SK-N-DZ (cell line): ENCODE measurements at regions not wholly inside any gene's neighbourhood (a gene's known extent, or its start where the extent isn't known, plus 50 kb on each side); places are given as distances from the start of the nearest gene placed in this dataset.

Experiments used
- DNase-seq: peaks from one replicate; pipeline ENCODE4 v3.0.0-alpha.2; 2015; ENCODE audit warnings: low spot score

DNA sequence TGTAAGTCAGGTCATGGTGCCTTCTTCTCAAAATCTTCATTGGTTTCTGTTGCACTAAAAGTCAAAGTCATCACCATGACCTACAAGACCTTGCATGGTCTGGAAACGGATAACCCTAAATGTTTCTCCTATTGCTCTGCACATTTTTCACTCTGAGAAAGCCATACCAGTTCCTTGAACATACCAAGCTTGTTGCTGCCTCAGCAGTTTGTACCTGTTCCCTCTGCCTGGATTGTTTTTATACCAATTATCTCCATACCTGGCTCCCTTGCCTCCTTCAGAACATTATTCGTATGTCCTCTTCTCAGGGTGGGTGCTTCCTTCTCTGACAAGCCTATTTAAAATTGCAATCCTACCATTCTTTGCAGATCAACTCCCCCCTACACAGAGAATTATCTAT lies 498.4 kb downstream of the DSC3 start:
- DNase-seq: no peak

DNA sequence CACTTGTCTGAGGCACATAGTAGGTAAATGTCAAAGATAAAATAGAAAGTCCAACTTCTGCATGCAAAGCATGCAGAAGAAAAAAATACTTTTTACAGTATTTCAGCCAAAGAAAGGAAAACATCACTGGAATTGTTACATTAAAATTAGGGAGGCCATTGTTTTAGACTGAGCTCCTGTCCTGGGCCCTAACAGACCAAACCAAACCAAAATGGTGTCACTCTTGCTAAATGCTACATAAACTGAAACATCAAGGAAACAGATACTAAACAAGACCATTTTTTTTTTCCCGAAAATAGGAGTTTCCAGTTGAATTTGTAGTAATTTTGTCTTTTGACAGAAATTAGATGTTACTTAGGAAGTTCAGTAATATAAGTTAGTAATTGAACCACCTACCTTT lies 508.8 kb downstream of the DSC3 start:
- no peak for DNase-seq

DNA sequence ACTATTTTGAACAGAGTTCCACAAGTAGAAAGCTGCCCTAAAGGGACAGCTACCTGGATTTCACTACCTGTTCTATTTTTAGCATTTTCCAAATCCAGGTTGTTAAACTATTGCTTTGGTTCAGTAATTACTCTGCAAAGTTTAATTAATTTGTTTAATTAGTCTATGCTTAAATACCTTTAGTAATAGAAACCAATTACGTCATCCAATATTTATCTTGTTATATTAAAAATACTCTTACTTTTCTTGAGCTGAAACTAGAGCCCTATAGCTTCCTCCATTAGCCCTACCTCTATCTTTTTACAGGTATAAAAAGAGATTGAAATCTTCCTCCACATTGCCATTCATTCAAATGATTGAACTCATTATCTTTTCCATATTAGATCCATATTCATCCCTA lies 514.6 kb downstream of the DSC3 start:
- DNase-seq: no peak

DNA sequence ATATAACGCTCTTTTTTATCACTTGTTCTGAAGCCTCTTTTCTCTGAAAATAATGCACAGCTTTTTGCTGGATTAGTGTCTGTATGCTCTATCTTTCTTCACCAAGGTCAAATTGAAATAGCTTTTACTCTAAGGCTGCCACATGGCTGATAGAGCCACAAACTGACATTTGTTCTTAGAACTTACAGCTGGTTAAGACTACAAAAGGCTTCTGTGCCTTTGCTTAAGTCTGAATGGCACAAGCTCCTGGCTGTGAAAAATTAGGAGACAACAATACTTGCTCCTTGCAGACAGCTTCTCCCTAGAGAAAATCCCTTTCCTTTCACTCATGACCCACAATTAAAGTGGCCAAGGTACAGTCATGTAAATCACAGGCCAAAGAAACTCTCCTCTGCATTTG lies 515.3 kb downstream of the DSC3 start:
- no peak for DNase-seq

DNA sequence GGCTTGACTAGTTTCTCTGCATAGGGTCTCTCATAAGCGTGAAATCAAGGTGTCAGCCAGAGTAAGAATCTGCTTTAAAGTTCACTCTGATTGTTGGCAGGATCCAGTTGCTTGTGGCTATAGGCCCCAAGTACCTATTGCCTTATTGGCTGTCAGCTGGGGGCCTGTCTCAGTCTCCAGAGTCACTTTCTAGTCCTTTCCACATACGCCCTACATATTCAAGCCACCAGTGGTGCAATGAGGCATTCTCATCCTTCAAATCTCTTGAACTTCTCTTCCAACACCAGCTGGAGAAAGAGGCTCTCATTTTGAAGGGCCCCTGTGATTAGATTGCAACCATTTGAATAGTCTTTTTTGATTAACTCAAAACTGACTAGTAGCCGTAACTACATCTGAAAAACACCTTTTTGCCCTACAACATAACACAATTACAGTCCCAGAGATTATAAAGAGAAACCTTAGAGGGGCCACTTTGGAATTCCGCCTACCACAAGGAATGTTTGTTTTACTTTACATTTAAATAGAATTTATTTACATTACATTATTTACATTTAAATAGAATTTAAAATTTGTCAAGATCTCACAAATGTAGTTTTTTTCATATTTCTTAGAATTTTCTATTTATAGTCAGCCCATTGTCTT lies 520.1 kb downstream of the DSC3 start:
- DNase-seq: no peak

DNA sequence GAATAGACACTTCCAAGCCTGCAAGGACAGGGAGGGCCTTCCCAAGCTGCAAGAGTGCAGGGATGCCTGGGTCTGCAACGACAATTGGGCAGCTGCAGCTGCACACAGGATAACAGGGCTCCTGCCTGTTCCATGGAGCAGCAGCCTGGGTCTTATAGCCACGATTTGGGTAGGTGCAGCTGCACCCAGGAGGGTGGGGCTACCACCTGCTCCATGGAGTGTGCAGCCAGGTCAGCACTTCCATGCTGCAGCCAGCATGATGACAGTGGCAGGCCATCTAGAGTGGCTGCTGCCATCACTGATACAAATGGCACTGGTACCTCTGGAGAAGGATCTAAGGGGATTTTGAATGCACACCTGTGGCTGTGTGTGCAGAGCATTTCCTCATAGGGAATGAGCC lies 528.5 kb downstream of the DSC3 start:
- no peak for DNase-seq

DNA sequence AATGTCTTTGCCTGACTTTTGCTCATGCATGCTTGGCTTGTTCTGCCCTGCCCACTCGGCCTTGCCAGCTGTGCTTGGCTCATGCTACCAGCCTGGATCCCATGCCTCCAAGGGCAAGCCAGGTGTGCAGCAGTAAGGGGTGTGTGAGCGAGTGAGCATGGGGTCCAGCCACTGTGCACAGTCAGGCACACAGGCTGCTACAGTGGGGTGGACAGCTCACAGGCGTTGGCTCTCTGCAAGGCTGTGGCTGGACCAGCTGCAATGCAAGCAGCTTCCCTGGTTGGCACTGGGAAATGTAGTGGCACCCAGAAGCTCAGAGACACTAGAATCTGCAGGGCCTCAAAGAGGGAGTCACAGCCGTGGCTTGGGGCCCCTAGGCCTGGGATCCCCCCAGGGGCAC lies 529.7 kb downstream of the DSC3 start:
- DNase-seq: no peak

DNA sequence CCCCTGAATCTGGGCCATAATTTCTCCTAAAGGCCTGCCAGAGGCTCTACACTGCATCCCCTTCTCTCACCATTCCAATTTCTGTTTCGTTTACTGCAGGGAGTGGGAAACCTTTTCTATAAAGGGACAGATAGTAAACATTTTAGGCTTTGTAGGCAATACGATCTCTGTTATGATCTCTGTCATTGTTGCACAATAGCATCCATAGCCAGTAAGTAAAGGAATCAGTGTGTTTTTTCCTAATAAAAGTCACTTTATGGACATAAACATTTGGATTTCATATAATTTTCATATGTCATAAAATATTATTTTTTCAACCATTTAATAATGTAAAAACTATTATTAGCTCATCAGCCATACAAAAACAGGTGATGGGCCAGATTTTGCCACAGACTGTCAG lies 531.7 kb downstream of the DSC3 start:
- no peak for DNase-seq

DNA sequence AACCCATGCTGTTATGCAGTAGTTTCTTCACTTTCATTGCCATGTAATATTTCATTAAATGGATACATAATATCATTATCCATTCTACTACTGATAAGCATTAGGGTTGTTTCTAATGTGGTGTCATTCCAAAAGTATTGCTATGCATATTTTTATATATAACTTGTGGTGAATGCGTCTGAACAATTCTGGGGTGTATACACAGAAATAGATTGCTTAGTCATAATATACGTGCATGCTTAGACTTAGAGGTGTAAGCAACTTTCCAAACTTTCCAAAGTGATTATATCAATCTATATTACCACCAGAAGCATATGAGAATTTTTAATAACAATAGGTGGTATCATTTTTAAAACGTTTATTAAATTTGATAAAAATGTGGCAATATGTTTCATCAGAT lies 540.9 kb downstream of the DSC3 start:
- DNase-seq: no peak

DNA sequence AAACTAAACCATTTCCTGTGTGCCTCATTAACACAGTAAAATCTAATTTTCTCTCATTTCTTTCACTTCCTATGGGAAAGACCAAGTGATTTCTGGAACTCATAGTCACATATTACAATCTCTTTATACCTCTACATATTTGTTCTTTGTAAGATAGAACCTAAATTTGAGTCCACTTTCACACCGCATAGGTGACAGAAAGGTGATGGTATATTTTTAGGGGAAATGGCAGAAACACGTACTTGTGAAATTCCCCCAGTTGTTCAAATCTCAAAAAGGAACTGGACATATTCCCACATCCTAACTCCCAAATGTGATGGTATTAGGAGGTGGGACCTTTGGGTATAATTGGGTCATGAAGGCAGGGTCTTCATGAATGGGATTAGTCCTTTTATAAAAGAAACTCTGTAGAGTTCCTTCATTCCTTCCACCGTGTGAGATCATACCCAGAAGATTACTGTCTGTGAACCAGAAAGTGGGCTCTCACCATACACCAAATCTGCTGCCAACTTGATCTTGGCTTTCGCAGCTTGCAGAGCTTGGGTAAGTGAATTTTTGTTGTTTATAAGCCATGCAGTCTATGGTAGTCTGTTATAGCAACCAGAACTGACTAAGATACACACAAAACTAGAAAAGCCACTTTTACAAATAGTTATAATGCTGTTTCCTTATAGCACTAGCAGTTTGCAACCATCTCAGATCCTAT lies 542.1 kb downstream of the DSC3 start:
- DNase-seq: no peak

DNA sequence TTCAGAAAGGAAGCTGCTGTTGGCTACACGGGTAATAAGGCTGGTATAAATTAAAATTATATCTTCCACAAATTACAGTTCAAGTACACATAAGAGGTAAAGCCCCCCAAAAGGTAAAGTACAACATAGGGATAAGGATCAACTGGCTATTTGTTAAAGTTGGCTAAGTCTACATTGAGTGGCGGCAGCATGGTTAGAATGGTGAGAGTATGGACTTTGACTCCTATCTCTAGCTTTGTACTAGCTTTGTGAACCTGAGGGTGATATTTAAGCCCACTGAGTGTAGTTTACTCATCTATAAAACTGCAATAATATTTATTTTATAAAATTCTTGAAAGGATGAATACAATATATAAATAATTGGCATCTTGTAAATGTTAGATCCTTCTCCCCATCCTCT lies 542.8 kb downstream of the DSC3 start:
- DNase-seq: no peak

DNA sequence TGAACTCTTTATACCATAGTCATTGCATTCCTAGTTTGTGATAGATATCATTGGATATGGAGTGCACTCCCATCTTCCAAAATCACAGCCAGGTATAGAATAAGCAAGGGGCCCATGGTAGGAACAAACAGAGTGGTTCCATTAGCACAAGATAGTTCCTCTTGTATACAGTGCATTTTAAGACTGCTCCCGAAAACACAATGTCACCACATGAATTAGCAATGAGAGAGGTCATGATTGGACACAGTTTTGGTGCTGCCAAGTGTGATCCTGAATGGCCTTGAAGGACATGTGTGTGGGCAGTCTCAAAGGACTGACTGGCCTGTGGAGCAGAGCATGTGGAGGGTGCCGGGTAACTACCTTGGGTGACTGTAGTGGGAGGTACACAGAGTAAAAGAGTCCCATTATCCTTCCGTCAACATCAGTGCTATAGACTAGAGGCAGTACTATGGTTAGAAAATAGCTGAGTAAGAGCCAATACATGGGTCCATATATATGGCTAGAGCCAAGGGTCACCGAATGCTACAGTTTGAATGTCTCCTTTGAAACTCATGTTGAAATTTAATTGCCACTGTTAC lies 549.9 kb downstream of the DSC3 start:
- DNase-seq: no peak

DNA sequence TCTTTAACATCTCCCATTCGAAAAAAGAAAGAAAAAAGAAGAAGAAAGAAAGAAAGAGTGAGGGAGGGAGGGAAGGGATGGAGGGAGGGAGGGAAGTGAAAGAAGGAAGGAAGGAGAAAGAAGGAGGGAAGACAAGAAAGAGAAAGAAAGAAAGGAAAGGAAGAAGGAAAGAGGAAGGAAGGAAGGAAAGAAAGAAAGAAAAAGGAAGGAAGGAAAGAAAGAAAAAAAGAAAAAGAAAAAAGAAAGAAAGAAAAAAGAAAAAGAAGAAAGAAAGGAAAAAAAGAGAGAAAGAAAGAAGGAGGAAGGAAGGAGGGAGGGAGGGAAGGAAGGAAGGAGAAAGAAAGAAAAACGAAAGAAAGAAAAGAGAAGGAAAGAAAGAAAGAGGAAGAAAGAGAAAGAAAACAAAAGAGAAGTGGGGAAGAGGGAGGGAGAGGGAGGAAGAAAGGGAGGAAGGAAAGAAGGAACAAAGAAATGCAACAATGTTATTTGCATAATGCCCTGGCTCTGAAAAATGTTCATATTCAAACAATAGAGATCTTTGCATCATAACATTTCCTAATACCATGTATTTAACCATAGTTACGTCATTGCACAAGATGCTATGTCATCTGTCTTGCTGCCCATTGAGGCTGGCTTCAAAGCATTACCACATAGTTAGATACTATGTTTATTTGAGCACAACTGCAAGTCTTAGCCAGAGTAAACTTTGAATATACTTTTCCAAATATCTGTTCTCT lies 550.6 kb downstream of the DSC3 start:
- DNase-seq: no peak

DNA sequence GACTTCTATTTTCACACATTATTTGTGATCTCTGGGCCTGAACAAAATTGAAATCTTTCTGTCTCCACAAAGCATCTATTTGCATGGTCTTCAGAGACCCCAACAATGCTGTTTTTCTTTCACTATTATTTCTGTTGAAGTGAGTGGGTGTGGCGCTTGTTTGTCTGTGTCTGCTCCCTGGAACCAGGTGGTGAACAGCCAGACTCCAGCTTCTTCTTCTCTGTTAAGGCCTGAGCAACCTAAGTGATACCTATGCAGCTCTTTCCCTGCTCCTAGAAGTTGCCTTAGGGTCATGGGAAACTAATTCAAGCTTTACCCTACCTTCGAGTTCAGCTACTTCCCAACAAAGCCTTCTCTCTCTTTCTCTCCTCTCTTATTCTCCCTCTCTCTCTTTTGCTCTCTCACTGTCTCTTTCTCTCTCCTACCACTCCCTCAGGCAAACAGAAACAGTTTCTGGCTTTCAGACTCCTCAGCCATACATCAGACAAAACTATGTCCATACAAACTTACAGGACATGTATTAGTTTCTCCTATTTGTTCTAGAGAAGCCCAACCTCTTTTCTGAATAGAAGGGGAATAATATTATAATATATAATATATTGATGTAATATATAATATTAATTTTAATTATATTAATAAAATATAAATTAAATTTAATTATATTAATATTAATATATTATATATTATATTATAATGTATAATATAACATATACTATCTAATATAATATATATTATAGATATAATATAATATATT lies 552.5 kb downstream of the DSC3 start:
- no peak for DNase-seq

DNA sequence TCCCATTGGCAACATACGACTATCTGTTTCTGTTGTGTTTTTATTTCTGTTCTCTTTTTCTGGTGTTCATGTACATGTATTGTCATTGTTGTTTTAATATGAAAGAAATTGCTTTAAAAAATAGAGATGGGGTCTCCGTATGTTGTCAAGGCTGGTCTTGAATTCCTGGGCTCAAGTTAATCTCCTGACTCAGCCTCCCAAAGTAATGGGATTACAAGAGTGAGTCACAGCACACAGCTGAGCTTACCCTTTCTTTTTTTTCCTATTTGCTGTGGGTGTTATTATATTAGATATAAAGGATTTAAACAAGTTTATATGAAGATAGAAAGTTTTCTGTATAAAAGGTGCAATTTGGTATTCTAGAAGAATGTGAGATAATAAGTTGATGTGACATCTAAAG lies 554.6 kb downstream of the DSC3 start:
- DNase-seq: no peak

DNA sequence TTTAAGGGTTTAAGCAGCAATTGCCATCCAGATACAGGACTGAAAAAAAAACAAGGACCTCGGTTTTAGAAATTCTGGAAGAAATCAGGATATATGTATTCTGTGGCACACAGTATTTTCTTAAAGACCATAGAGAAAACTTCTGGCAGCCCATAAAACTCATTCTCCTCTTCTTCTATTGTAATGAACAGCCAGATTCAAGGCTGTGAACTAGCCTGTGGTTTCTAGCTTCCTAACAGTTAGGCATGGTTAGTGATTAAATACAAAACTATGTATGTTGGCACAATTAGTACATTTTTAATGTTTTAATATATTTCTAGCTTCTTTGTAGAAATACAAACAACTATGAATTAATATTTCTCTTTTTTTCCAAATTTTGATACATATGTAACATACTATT lies 555.7 kb downstream of the DSC3 start:
- no peak for DNase-seq

DNA sequence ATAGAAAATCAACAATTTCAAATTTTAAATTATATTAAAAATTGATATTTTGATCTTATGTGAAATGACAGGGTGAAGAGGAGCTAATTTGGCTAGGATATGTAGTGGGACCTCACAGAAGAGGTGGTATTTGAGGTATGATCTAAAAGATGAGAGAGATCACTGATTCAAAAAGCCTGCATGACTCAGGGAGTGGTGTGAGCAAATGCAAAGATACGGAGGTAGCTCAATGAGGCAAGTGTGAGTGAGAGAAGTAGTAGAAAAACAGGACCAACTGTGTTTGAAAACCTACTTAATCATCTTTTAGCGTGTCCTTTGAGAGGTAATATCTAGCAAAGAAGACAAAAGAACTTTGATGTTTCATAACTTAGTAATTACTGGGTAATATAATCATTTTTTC lies 557.5 kb downstream of the DSC3 start:
- DNase-seq: no peak

DNA sequence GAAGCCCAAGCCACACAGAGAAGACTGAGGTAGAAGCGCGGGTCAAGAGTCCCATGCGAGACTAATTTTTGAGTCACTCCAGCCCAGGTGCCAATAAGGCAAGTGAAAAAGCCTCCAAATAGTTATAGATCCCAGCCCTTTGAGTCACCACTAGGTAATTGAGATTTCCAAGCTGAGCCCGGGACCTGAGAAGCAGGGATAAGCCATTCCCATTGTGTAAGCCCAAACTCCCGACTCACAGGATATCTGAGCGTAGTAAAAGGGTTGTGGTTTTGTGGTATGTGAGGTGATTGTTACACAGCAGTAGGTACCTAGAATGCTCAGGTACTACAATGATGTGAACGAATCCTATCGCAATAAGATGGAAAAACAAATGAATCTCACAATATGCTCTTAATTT lies 560.7 kb downstream of the DSC3 start:
- no peak for DNase-seq

DNA sequence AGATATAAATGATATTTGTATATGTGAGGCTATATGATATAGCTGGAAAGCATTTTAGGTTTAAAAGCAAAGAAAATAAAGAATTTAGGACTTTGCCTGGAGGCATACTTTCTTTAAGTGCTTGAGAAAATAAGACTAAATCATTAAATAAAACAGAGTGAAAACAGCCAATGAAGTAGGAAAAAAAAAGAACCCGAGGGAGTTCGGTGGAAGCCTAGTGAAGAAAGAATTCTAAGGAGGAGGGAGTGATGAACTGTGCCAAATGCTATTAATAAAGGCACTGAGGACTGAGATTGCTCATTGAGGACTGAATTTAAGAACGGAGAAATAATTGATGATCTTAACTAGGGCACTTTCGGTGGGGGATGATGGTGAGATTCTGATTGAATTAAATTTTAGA lies 573.5 kb downstream of the DSC3 start:
- DNase-seq: no peak

DNA sequence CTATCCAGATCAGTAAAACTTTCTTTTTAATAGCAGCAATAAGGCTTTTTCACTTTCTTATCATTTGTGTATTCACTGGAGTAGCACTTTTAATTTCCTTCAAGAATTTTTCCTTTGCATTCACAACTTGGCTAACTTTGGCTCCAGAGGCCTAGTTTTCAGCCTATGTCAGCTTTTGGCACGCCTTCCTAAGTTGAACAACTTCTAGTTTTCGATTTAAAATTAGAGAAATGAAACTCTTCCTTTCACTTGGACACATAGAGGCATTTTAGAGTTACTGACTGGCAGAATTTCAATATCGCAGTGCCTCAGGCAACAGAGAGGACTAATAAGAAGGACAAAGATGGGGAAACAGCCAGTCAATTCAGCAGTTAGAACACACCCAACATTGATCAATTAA lies 577.4 kb downstream of the DSC3 start:
- no peak for DNase-seq

DNA sequence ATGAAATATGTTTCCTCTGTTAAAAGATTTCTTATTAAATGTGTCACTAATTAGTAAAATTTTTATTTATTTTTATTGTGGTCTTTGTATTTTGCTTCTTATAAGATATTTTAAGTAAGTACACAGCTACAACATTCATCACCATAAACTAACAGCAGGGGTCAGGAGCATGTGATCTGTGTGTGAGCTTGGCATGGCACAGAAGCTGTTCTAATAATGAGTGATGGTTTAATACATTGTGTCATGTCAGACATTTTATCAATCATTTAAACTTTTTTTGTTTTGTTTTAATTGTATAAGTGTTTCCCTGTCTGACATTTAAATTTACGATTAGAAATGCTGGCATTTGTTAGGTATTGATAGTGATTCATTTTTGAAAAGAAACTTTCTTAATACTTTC lies 585.4 kb downstream of the DSC3 start:
- no peak for DNase-seq

DNA sequence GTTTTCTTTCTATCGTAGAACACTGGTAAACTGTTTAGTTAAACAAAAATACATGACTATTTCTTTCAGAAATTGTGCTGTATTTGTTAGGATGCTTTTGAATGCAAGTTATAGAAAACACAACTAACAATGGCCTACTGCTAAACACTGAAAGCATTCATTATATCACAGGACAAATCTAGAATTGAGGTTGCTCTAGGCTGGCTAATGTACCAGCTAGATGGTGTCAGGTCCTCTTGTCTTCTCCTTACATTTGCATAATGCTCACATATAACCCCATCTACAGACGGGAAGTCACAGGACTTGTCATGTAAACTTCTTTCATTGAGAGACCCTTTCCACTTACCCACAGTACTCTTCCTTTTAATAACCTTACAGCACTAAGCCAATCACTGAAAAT lies 586.8 kb downstream of the DSC3 start:
- no peak for DNase-seq
